ENCODE measurements at regions not wholly inside any gene's neighbourhood (a gene's known extent, or its start where the extent isn't known, plus 50 kb on each side); places are given as distances from the start of the nearest gene placed in this dataset.

GRCh38 chr6:140766999-140767398 is 1365.7 kb upstream of the GJE1 start:
- Histone ChIP-seq H4K20me1 (ENCODE audit: insufficient read depth, low read length) (no peaks in the 10 kb centered on the region), H3K4me3 (ENCODE audit: low read depth, low read length, poor library complexity, severe bottlenecking) (no peak overlapping the region), H3K27me3 (ENCODE audit: insufficient read depth, low read length) (no peaks in the 10 kb centered on the region), H3K4me1 (ENCODE audit: insufficient read depth, low read length, severe bottlenecking) (no peaks in the 10 kb centered on the region), H3K36me3 (ENCODE audit: insufficient read depth, low read length) (no peaks in the 10 kb centered on the region), H3K9me2 (ENCODE audit: low read depth, low read length) (no peaks in the 10 kb centered on the region), H2AFZ (ENCODE audit: low read length) (no peak overlapping the region), H3K9ac (ENCODE audit: low read length) (no peak overlapping the region), H3K79me2 (ENCODE audit: insufficient read depth, low read length) (no peaks in the 10 kb centered on the region), H3K27ac (ENCODE audit: low read depth, low read length, poor library complexity, severe bottlenecking) (no peak overlapping the region), H3K4me2 (ENCODE audit: low read length) (no peak overlapping the region), H3F3A (ENCODE audit: insufficient read depth, low read length) (no peaks in the 10 kb centered on the region), H3K9me3 (ENCODE audit: low read length) (no peaks in the 10 kb centered on the region)
- TF ChIP-seq CTCF (IDR thresholded peaks at IDR 0.05; ENCODE audit: low read length) (no peak), EZH2 (IDR thresholded peaks at IDR 0.05; ENCODE audit: borderline replicate concordance, low read length) (no peak)

- H3K9me3 ChIP-seq (ENCODE audit: low read length) = no peaks in the 10 kb centered on the region
- H3K9me2 ChIP-seq (ENCODE audit: low read depth, low read length) = no peaks in the 10 kb centered on the region
- no peak overlapping the region for H3K27ac ChIP-seq (ENCODE audit: low read depth, low read length, poor library complexity, severe bottlenecking)
- no peaks in the 10 kb centered on the region for H3K79me2 ChIP-seq (ENCODE audit: insufficient read depth, low read length)
- no peaks in the 10 kb centered on the region for H3K36me3 ChIP-seq (ENCODE audit: insufficient read depth, low read length)
- TF ChIP-seq EZH2 (IDR thresholded peaks at IDR 0.05; ENCODE audit: borderline replicate concordance, low read length) (no peak), CTCF (IDR thresholded peaks at IDR 0.05; ENCODE audit: low read length) (no peak)
- no peaks in the 10 kb centered on the region for H4K20me1 ChIP-seq (ENCODE audit: insufficient read depth, low read length)
- H3K27me3 ChIP-seq (ENCODE audit: insufficient read depth, low read length) = no peaks in the 10 kb centered on the region
- H2AFZ ChIP-seq (ENCODE audit: low read length) = peak overlapping the region; percentile 40
- no peaks in the 10 kb centered on the region for H3F3A ChIP-seq (ENCODE audit: insufficient read depth, low read length)
- H3K4me1 ChIP-seq (ENCODE audit: insufficient read depth, low read length, severe bottlenecking) = no peaks in the 10 kb centered on the region
- H3K4me2 ChIP-seq (ENCODE audit: low read length) = no peak overlapping the region
- H3K9ac ChIP-seq (ENCODE audit: low read length) = no peak overlapping the region
- no peak overlapping the region for H3K4me3 ChIP-seq (ENCODE audit: low read depth, low read length, poor library complexity, severe bottlenecking)
These were observed 1374.4 kb upstream of the GJE1 start for GRCh38 chr6:140758169-140758877.

- no peaks in the 10 kb centered on the region for H3K79me2 ChIP-seq (ENCODE audit: insufficient read depth, low read length)
- no peak for TF ChIP-seq CTCF (IDR thresholded peaks at IDR 0.05; ENCODE audit: low read length)
- TF ChIP-seq EZH2 (IDR thresholded peaks at IDR 0.05; ENCODE audit: borderline replicate concordance, low read length) = no peak
- H3K27ac ChIP-seq (ENCODE audit: low read depth, low read length, poor library complexity, severe bottlenecking) = no peak overlapping the region
- no peak overlapping the region for H3K4me3 ChIP-seq (ENCODE audit: low read depth, low read length, poor library complexity, severe bottlenecking)
- no peak overlapping the region for H3K4me2 ChIP-seq (ENCODE audit: low read length)
- H3K27me3 ChIP-seq (ENCODE audit: insufficient read depth, low read length) = no peaks in the 10 kb centered on the region
- 0 out of 2 replicates have a peak, but pooled peaks cover 2% of the 10 kb centered on the region for H3K9me3 ChIP-seq (ENCODE audit: low read length)
- H3K9me2 ChIP-seq (ENCODE audit: low read depth, low read length) = no peaks in the 10 kb centered on the region
- H4K20me1 ChIP-seq (ENCODE audit: insufficient read depth, low read length) = no peaks in the 10 kb centered on the region
- H3K9ac ChIP-seq (ENCODE audit: low read length) = no peak overlapping the region
- no peaks in the 10 kb centered on the region for H3K36me3 ChIP-seq (ENCODE audit: insufficient read depth, low read length)
- no peaks in the 10 kb centered on the region for H3F3A ChIP-seq (ENCODE audit: insufficient read depth, low read length)
- no peaks in the 10 kb centered on the region for H3K4me1 ChIP-seq (ENCODE audit: insufficient read depth, low read length, severe bottlenecking)
- no peak overlapping the region for H2AFZ ChIP-seq (ENCODE audit: low read length)
These were observed 1377.8 kb upstream of the CITED2 start for GRCh38 chr6:140752234-140752633.
